ENCODE measurements at regions not wholly inside any gene's neighbourhood (a gene's known extent, or its start where the extent isn't known, plus 50 kb on each side); places are given as distances from the start of the nearest gene placed in this dataset.

GRCh38 chr20:4300401-4300800 is 51.3 kb upstream of the ADRA1D start:
- no peaks in the 10 kb centered on the region for H3F3A ChIP-seq (ENCODE audit: insufficient read depth, low read length)
- no peaks in the 10 kb centered on the region; the same call in 1 of the 2 replicates for H3K27me3 ChIP-seq (ENCODE audit: insufficient read depth, low read length)
- H3K4me2 ChIP-seq (ENCODE audit: low read length), result no peak overlapping the region
- H3K36me3 ChIP-seq (ENCODE audit: insufficient read depth, low read length), result no peaks in the 10 kb centered on the region
- H3K27ac ChIP-seq (ENCODE audit: low read depth, low read length, poor library complexity, severe bottlenecking), result no peak overlapping the region
- no peaks in the 10 kb centered on the region for H3K4me1 ChIP-seq (ENCODE audit: insufficient read depth, low read length, severe bottlenecking)
- no peaks in the 10 kb centered on the region for H3K9me3 ChIP-seq (ENCODE audit: low read length)
- no peak overlapping the region for H2AFZ ChIP-seq (ENCODE audit: low read length)
- TF ChIP-seq CTCF (IDR thresholded peaks at IDR 0.05; ENCODE audit: low read length), result no peak
- TF ChIP-seq EZH2 (IDR thresholded peaks at IDR 0.05; ENCODE audit: borderline replicate concordance, low read length), result no peak
- H4K20me1 ChIP-seq (ENCODE audit: insufficient read depth, low read length), result no peaks in the 10 kb centered on the region
- no peak overlapping the region for H3K9ac ChIP-seq (ENCODE audit: low read length)
- no peaks in the 10 kb centered on the region for H3K9me2 ChIP-seq (ENCODE audit: low read depth, low read length)
- no peak overlapping the region for H3K4me3 ChIP-seq (ENCODE audit: low read depth, low read length, poor library complexity, severe bottlenecking)
- no peaks in the 10 kb centered on the region for H3K79me2 ChIP-seq (ENCODE audit: insufficient read depth, low read length)

GRCh38 chr20:4299773-4300172 is 50.7 kb upstream of the ADRA1D start:
- no peak overlapping the region for H3K27ac ChIP-seq (ENCODE audit: low read depth, low read length, poor library complexity, severe bottlenecking)
- H2AFZ ChIP-seq (ENCODE audit: low read length), result no peak overlapping the region
- TF ChIP-seq CTCF (IDR thresholded peaks at IDR 0.05; ENCODE audit: low read length) (no peak), EZH2 (IDR thresholded peaks at IDR 0.05; ENCODE audit: borderline replicate concordance, low read length) (no peak)
- no peak overlapping the region for H3K4me3 ChIP-seq (ENCODE audit: low read depth, low read length, poor library complexity, severe bottlenecking)
- no peak overlapping the region for H3K4me2 ChIP-seq (ENCODE audit: low read length)
- no peaks in the 10 kb centered on the region for H3K9me2 ChIP-seq (ENCODE audit: low read depth, low read length)
- no peaks in the 10 kb centered on the region; the same call in 1 of the 2 replicates for H3K27me3 ChIP-seq (ENCODE audit: insufficient read depth, low read length)
- no peaks in the 10 kb centered on the region for H3K79me2 ChIP-seq (ENCODE audit: insufficient read depth, low read length)
- H4K20me1 ChIP-seq (ENCODE audit: insufficient read depth, low read length), result no peaks in the 10 kb centered on the region
- no peaks in the 10 kb centered on the region for H3F3A ChIP-seq (ENCODE audit: insufficient read depth, low read length)
- no peaks in the 10 kb centered on the region for H3K36me3 ChIP-seq (ENCODE audit: insufficient read depth, low read length)
- H3K4me1 ChIP-seq (ENCODE audit: insufficient read depth, low read length, severe bottlenecking), result no peaks in the 10 kb centered on the region
- no peaks in the 10 kb centered on the region for H3K9me3 ChIP-seq (ENCODE audit: low read length)
- no peak overlapping the region for H3K9ac ChIP-seq (ENCODE audit: low read length)

- TF ChIP-seq EZH2 (IDR thresholded peaks at IDR 0.05; ENCODE audit: borderline replicate concordance, low read length) (no peak), CTCF (IDR thresholded peaks at IDR 0.05; ENCODE audit: low read length) (no peak)
- Histone ChIP-seq H3K9me3 (ENCODE audit: low read length) (no peaks in the 10 kb centered on the region), H3F3A (ENCODE audit: insufficient read depth, low read length) (no peaks in the 10 kb centered on the region), H3K9ac (ENCODE audit: low read length) (no peak overlapping the region), H3K4me3 (ENCODE audit: low read depth, low read length, poor library complexity, severe bottlenecking) (no peak overlapping the region), H3K79me2 (ENCODE audit: insufficient read depth, low read length) (no peaks in the 10 kb centered on the region), H3K27me3 (ENCODE audit: insufficient read depth, low read length) (no peaks in the 10 kb centered on the region; the same call in 1 of the 2 replicates), H3K9me2 (ENCODE audit: low read depth, low read length) (no peaks in the 10 kb centered on the region), H4K20me1 (ENCODE audit: insufficient read depth, low read length) (no peaks in the 10 kb centered on the region), H2AFZ (ENCODE audit: low read length) (no peak overlapping the region), H3K4me2 (ENCODE audit: low read length) (no peak overlapping the region), H3K4me1 (ENCODE audit: insufficient read depth, low read length, severe bottlenecking) (no peaks in the 10 kb centered on the region), H3K36me3 (ENCODE audit: insufficient read depth, low read length) (no peaks in the 10 kb centered on the region), H3K27ac (ENCODE audit: low read depth, low read length, poor library complexity, severe bottlenecking) (no peak overlapping the region)
Observed at GRCh38 chr20:4299216-4299615, 50.1 kb upstream of the ADRA1D start.
